ENCODE measurements at regions not wholly inside any gene's neighbourhood (a gene's known extent, or its start where the extent isn't known, plus 50 kb on each side); places are given as distances from the start of the nearest gene placed in this dataset.
"Not testable (repeated sequence)": the region's sequence is repeated elsewhere in the genome, so short reads cannot be mapped to it uniquely, and the experiment has no call there.

DNA sequence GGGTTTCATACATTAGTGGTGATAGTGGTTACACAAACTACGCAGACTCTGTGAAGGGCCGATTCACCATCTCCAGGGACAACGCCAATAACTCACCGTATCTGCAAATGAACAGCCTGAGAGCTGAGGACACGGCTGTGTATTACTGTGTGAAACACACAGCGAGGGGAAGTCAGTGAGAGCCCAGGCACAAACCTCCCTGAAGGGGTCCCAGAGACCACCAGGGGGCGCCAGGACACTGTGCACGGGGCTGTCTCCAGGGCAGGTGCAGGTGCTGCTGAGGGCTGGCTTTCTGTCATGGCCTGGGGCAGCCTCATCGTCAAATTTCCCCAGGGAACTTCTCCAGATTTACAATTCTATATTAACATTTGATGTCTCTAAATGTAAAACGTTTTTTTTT is 184.6 kb upstream of the TP53TG3C start:
- DNase-seq, result peak; percentile 35
- H3K27me3 Mint-ChIP-seq; POLR2A ChIA-PET; H3K9me3 Mint-ChIP-seq; intact Hi-C loops (cut with micrococcal nuclease); H3K4me3 Mint-ChIP-seq; H3K27ac Mint-ChIP-seq; H3K4me1 Mint-ChIP-seq (ENCODE audit: low read depth); H3K36me3 Mint-ChIP-seq; CTCF ChIA-PET: not testable (repeated sequence)

DNA sequence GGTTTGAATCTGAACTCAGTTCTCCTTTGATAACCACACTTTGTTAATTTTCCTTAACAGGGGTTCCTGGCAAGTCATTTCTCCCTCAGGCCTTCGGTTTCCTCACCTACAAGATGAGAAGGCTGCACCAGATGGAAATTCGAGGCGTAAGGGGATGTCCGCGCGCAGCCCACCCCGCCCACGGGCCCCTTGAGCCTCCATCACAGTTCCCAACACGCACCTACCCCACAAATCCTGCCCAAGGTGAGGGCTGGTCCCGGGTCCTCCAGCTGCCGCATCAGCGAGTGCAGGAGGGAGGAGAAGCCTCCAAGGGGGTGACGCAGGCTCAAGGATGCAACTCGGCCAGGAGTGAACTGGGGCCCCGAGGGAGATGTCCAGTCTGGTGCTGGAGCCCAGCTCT is 166.9 kb upstream of the TP53TG3C start:
- H3K4me3 Mint-ChIP-seq; H3K27me3 Mint-ChIP-seq; H3K4me1 Mint-ChIP-seq (ENCODE audit: low read depth); H3K36me3 Mint-ChIP-seq; H3K9me3 Mint-ChIP-seq; DNase-seq; H3K27ac Mint-ChIP-seq; intact Hi-C loops (cut with micrococcal nuclease); POLR2A ChIA-PET; CTCF ChIA-PET: not testable (repeated sequence)

DNA sequence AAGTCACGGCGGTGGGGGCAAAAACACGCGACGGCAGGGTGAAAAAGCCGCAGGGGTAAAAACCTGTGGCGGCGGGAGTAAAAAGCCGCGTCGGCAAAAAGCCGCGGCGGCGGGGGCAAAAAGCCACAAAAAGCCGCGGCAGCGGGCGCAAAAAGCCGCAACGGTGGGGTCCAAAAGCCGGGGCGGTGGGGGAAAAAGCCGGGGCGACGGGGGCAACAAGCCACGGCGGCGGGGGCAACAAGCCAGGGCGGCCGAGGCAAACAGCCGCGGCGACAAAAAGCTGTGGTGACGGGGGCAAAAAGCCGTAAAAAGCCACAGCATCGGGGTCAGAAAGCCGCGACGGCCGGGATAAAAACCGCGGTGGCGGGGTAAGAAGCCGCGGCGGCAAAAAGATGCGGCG is 166.1 kb upstream of the TP53TG3C start:
- H3K4me3 Mint-ChIP-seq; intact Hi-C loops (cut with micrococcal nuclease); H3K9me3 Mint-ChIP-seq; H3K4me1 Mint-ChIP-seq (ENCODE audit: low read depth); H3K36me3 Mint-ChIP-seq; DNase-seq; H3K27me3 Mint-ChIP-seq; CTCF ChIA-PET; POLR2A ChIA-PET; H3K27ac Mint-ChIP-seq: not testable (repeated sequence)

DNA sequence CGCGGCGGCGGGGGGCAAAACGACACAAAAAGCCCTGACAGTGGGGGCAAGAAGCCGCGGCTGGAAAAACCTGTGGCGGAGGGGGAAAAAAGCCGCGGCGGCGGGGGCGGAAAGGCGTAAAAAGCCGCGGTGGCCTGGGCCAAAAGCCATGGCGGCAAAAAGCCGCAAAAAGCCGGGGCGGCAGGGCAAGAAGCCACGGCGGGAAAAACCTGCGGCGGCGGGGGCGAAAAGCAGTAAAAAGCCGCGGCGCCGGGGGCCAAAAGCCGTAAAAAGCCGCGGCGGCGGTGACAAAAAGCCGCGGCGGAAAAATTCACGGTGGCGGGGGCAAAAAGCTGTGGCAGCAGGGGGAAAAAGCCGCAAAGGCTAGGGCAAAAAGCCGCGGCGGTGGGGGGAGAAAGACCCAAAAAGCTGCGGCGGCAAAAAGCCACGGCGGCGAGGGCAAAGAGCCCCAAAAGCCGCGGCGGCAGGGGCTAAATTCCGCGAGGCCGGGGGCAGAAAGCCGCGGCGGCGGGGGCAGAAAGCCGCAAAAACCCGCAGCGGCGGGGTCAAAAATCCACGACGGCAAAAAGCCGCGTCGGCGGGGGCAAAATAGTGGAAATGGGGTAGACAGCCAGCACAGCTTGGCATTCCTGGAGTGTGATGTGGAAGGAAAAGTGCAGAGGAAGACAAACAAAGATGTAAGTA is 165.2 kb upstream of the TP53TG3C start:
- H3K27me3 Mint-ChIP-seq; H3K4me3 Mint-ChIP-seq; CTCF ChIA-PET; DNase-seq; intact Hi-C loops (cut with micrococcal nuclease); POLR2A ChIA-PET; H3K36me3 Mint-ChIP-seq; H3K9me3 Mint-ChIP-seq; H3K4me1 Mint-ChIP-seq (ENCODE audit: low read depth); H3K27ac Mint-ChIP-seq: not testable (repeated sequence)

DNA sequence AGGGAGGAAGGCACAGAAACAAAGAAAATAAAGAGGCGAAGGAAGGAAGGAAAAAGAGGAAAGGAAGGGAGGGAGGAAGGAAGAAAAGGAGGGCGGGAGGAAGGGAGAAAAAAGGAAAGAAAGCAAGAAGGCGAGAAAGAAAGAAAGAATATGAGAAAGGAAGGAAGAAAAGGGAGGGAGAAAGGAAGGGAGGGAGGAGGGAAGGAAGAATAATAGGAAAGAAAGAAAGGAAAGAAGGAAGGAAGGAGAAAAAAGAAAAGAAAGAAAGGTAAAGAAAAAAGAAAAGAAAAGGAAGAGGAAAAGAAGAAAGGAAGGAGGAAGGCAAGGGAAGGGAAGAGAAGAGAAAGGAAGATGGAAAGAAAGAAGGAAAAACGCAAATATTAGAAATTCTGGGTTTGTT is 145.2 kb upstream of the TP53TG3C start:
- intact Hi-C loops (cut with micrococcal nuclease); H3K27me3 Mint-ChIP-seq: not testable (repeated sequence)

DNA sequence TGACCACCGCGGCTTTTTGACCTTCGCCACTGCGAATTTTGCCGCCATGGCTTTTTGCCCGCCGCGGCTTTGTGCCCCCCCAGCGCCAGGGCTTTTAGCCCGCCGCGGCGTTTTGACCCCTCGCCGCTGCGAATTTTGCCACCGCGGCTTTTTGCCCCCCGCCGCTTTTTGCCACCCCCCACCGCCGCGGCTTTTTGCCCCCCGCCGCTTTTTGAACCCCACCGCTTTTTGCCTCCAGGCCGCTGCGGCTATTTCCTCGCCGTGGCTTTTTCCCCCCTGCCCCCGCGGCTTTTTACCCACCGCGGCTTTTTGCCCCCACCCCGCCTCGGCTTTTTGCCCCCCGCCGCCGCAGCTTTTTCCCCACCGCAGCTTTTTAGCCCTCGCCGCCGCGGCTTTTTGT is 134.8 kb upstream of the TP53TG3C start:
- ChIA-PET POLR2A (no interaction called here), CTCF (no interaction called here)
- Mint-ChIP-seq H3K36me3 (no peaks in the 10 kb centered on the region), H3K27ac (no peak overlapping the region), H3K9me3 (no peaks in the 10 kb centered on the region), H3K4me1 (ENCODE audit: low read depth) (no peaks in the 10 kb centered on the region), H3K27me3 (no peaks in the 10 kb centered on the region), H3K4me3 (no peak overlapping the region)
- intact Hi-C loops (cut with micrococcal nuclease), result no loop called here
- no peak for DNase-seq

More for the DNA sequence above, 145.2 kb upstream of the TP53TG3C start:
- H3K9me3 Mint-ChIP-seq; H3K4me3 Mint-ChIP-seq; DNase-seq; H3K4me1 Mint-ChIP-seq (ENCODE audit: low read depth); POLR2A ChIA-PET; CTCF ChIA-PET; H3K27ac Mint-ChIP-seq; H3K36me3 Mint-ChIP-seq: not testable (repeated sequence)

DNA sequence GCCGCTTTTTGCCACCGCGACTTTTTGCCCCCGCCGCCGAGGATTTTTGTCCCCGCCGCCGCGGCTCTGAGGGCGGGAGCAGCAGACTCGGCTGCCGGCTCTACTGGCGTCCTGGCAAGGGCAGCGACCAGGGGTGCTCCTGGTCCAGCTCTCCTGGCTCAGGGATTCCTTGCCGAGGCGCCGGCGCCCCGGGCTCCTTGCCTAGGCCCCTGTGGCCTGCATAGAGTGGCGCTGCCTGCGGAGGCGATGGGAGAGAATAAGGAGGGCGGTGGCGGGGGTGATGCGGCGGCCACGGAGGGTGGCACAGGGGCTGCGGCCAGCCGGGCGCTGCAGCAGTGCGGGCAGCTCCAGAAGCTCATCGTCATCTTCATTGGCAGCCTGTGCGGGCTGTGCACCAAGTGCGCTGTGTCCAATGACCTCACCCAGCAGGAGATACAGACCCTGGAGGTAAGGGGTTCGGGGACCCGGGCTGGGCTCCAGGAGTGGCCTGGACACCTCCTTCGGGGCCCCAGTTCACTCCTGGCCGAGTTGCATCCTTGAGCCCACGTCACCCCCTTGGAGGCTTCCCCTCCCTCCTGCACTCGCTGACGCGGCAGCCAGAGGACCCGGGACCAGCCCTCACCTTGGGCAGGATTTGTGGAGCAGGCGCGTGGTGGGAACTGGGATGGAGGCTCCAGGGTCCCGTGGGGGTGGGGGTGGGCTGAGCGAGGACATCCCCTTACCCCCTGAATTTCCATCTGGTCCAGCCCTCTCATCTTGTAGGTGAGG is 134.2 kb upstream of the TP53TG3C start:
- POLR2A ChIA-PET; H3K9me3 Mint-ChIP-seq; CTCF ChIA-PET; H3K36me3 Mint-ChIP-seq; H3K4me3 Mint-ChIP-seq; H3K27me3 Mint-ChIP-seq; intact Hi-C loops (cut with micrococcal nuclease); H3K27ac Mint-ChIP-seq; H3K4me1 Mint-ChIP-seq (ENCODE audit: low read depth); DNase-seq: not testable (repeated sequence)

DNA sequence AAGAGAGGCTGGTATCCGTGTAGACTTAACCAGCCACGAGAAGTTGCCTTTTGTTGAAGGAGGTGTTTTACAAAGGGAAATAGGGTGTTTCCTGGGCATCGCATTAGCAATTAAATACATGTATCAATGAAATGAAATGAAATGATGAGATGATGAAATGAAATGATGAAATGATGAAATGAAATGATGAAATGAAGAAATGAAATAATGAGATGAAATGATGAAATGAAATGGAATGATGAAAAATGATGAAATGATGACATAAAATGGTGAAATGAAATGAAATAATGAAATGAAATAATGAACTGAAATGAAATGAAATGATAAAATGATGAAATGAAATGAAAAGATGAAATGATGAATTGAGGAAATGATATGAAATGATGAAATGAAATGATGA is 131.3 kb upstream of the TP53TG3C start:
- H3K27me3 Mint-ChIP-seq; DNase-seq; POLR2A ChIA-PET; H3K4me3 Mint-ChIP-seq; H3K9me3 Mint-ChIP-seq; H3K4me1 Mint-ChIP-seq (ENCODE audit: low read depth); H3K27ac Mint-ChIP-seq; intact Hi-C loops (cut with micrococcal nuclease); CTCF ChIA-PET; H3K36me3 Mint-ChIP-seq: not testable (repeated sequence)

DNA sequence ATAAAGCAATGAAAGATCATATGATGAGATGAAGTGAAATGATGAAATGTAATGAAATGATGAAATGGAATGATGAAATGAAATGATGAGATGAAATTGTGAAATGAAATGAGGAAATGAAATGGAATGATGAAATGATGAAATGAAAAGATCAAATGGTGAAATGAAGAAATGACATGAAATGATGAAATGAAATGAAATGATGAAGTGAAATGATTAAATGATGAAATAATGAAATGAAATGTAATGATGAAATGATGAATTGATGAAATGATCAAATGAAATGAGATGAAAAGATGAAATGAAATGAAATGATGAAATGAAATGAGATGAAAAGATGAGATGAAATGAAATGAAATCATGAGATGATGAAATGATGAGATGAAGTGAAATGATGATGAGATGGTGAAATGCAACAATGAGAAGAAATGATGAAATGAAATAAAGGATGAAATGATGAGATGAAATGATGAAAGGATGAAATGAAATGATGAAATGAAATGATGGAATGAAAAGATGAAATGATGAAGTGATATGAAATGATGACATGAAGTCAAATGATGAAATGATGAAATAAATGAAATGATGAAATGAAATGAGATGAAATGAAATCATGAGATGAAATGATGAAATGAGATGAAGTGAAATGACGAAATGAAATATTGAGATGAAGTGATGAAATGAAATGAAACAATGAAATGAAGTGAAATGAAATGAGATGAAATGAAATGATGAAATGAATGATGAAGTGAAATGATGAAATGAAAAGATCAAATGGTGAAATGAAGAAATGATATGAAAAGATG is 130.5 kb upstream of the TP53TG3C start:
- intact Hi-C loops (cut with micrococcal nuclease); H3K36me3 Mint-ChIP-seq; H3K4me1 Mint-ChIP-seq (ENCODE audit: low read depth); CTCF ChIA-PET; DNase-seq; H3K27ac Mint-ChIP-seq; H3K9me3 Mint-ChIP-seq; H3K27me3 Mint-ChIP-seq; H3K4me3 Mint-ChIP-seq; POLR2A ChIA-PET: not testable (repeated sequence)

DNA sequence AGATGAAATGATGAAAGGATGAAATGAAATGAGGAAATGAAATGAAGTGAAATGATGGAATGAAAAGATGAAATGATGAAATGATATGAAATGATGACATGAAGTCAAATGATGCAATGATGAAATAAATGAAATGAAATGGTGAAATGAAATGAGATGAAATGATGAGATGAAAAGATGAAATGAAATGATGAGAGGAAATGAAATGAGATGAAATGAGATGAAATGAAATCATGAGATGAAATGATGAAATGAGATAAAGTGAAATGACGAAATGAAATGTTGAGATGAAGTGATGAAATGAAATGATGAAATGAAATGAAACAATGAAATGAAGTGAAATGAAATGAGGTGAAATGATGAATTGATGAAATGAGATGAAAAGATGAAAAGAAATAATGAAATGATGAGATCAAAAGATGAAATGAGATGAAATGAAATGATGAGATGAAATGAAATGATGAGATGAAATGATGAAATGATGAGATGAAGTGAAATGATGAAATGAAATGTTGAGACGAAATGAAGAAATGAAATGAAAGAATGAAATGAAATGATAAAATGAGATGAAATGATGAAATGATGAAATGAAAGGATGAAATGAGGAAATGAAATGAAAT is 129.5 kb upstream of the TP53TG3C start:
- H3K36me3 Mint-ChIP-seq; CTCF ChIA-PET; H3K9me3 Mint-ChIP-seq; H3K4me1 Mint-ChIP-seq (ENCODE audit: low read depth); DNase-seq; POLR2A ChIA-PET; H3K27ac Mint-ChIP-seq; H3K4me3 Mint-ChIP-seq; intact Hi-C loops (cut with micrococcal nuclease); H3K27me3 Mint-ChIP-seq: not testable (repeated sequence)
